ENCODE measurements at regions not wholly inside any gene's neighbourhood (a gene's known extent, or its start where the extent isn't known, plus 50 kb on each side); places are given as distances from the start of the nearest gene placed in this dataset.

DNA sequence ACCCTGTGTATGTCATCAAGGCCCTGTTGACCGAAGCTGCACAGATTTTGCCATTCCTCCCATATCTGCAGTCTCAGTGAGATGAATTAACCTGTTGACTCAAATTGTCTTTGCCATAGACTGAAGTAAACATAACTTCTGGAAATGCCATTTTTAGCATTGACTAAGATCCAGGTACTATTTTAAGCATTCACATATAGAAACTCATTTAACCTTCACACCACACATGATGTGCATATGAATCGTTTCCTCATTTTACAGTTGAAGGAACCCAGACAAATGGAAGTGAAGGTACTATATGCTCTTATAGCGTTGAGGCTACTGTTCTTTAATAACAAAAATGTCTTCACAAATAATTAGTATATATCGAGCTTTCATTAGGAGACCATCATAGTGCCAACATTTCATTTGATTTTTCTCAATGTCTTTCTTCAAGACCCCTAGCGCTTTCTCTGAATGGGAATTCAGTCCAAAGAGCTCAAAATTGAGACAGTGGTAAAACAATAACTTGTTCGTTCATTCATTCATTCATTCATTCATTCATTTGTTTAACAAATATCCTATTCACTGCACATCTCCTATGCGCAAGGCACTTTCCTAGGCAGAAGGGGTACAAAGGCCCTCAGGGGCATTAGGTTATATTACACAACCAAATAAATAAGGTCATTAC is 444.7 kb downstream of the ADGRL2 start:
- intact Hi-C loops (cut with DNase I): no loop called here
- H3K4me1 ChIP-seq: no peaks in the 10 kb centered on the region
- no peak for DNase-seq
- H3K27ac ChIP-seq: no peak overlapping the region
- ATAC-seq: no peak
- H3K9me3 ChIP-seq: peaks cover 0 to 17% (median 0%) of the 10 kb centered on the region in 12 donors
- WGBS, 4 donors: 94 to 97% (median 95%) methylated on average over 7 of the region's 7 CpGs
- H3K27me3 ChIP-seq: no peaks in the 10 kb centered on the region
- TF ChIP-seq POLR2A (IDR thresholded peaks at IDR 0.05): no peak
- TF ChIP-seq, protein P1, sequence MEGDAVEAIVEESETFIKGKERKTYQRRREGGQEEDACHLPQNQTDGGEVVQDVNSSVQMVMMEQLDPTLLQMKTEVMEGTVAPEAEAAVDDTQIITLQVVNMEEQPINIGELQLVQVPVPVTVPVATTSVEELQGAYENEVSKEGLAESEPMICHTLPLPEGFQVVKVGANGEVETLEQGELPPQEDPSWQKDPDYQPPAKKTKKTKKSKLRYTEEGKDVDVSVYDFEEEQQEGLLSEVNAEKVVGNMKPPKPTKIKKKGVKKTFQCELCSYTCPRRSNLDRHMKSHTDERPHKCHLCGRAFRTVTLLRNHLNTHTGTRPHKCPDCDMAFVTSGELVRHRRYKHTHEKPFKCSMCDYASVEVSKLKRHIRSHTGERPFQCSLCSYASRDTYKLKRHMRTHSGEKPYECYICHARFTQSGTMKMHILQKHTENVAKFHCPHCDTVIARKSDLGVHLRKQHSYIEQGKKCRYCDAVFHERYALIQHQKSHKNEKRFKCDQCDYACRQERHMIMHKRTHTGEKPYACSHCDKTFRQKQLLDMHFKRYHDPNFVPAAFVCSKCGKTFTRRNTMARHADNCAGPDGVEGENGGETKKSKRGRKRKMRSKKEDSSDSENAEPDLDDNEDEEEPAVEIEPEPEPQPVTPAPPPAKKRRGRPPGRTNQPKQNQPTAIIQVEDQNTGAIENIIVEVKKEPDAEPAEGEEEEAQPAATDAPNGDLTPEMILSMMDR (IDR thresholded peaks at IDR 0.05): no peak
- no peak overlapping the region for H3K4me3 ChIP-seq
- no peaks in the 10 kb centered on the region for H3K36me3 ChIP-seq

DNA sequence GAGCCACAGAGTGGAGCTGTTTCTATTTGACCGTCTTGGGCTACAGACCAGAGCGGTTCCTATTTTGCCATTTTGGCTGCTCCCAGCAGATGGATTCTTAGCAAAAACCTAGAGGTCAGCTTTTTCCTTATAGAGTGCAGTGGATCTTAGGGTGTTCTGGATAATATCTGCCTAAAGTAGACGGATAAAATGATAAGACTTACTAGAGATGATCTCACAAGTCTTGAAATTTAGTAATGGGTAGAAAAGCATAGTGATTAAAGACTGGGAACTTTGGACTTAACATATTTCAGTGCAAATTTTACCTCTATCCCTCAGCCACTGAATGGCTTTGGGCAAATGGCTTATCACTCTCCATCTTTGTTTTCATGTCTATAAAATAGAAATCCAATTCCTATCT is 439.8 kb downstream of the ADGRL2 start:
- TF ChIP-seq, protein P1 (IDR thresholded peaks at IDR 0.05): no peak
- no peak for TF ChIP-seq POLR2A (IDR thresholded peaks at IDR 0.05)
- Histone ChIP-seq H3K27ac (no peak overlapping the region), H3K36me3 (no peaks in the 10 kb centered on the region), H3K9me3 (peaks cover 0 to 19% (median 0%) of the 10 kb centered on the region in 12 donors), H3K27me3 (no peaks in the 10 kb centered on the region), H3K4me1 (no peaks in the 10 kb centered on the region), H3K4me3 (no peak overlapping the region)
- 56 to 69% (median 57%) methylated on average over 3 of the region's 3 CpGs for whole genome bisulfite sequencing, 4 donors
- no peak for DNase-seq
- no peak for ATAC-seq
- intact Hi-C loops (cut with DNase I): no loop called here

DNA sequence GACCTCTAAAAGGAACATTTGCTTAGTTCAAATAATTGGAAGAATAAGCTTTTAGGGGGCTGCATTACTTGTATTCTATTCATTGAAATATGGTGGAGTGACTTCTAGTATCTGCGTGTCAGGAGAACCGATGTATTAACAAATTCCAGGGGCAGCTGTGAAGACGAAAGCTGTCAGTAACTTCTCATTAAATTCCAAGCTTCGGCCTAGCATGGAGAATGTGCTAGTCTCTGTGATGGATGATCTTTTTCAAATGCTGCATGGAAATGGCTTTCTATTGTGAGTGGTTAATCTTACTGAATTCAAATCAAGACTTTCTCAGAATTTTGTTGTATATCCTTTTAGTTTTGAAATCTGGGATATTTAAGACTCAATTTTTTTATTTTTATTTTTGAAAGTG is 429.9 kb downstream of the ADGRL2 start:
- TF ChIP-seq, protein P1 (IDR thresholded peaks at IDR 0.05): no peak
- TF ChIP-seq POLR2A (IDR thresholded peaks at IDR 0.05): no peak
- no peaks in the 10 kb centered on the region for H3K27me3 ChIP-seq
- intact Hi-C loops (cut with DNase I): loop anchor here in 1 of 10 donors (2.0 kb wide), 1 partner anchor 16 kb away; no protein-coding TSS in a partner anchor
- ATAC-seq (no peak), DNase-seq (no peak)
- H3K4me1 ChIP-seq: peaks cover 0 to 27% (median 5%) of the 10 kb centered on the region in 12 donors
- no peak overlapping the region for H3K4me3 ChIP-seq
- peaks cover 0 to 15% (median 0%) of the 10 kb centered on the region in 12 donors for H3K9me3 ChIP-seq
- WGBS, 4 donors: 71 to 88% (median 77%) methylated on average over 4 of the region's 4 CpGs
- no peaks in the 10 kb centered on the region for H3K36me3 ChIP-seq
- H3K27ac ChIP-seq: no peak overlapping the region

DNA sequence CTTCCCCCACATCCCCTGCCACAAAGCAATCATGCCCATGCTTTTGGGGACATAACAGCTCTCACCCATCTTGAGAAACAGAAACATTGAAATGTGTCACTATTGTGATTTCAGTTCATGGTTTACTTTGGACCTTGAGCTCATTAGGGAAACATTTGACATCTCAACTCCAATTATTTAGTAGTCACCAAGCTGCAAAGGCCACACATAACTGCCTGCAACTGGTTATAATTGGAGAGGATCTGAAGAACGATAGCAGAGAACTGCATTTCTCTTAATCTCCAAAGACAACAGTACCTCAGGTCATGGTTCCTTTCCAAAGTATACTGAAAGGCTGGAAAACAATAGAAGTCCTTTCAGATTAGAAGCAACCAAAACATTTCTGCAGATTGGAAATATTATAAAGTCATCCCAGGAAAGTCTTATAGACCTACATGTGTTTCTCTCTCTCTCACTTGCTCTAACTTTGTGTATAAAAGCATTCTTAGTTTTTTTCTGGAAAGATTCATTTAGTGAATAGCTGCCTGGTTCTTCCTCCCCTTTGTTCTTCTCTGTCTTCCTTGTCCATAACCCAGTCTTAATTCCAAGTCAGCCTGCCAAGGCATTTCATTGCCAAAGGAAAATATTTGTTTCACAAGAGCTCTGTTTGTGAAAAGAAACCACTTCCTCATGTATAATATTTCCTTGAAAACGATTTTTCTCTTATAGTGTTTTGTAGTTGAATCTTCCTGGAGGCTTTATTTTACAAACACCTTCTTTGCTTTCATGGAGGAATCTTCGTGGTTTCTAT is 426.8 kb downstream of the ADGRL2 start:
- H3K4me3 ChIP-seq: no peak overlapping the region
- H3K4me1 ChIP-seq: peaks cover 0 to 37% (median 7%) of the 10 kb centered on the region in 12 donors
- ATAC-seq (peak in 2 of 4 donors; percentile 38 to 47), DNase-seq (no peak)
- no peak for TF ChIP-seq POLR2A (IDR thresholded peaks at IDR 0.05)
- TF ChIP-seq, protein P1 (IDR thresholded peaks at IDR 0.05): no peak
- H3K27ac ChIP-seq: peak overlapping the region in 1 of 12 donors; percentile 56
- intact Hi-C loops (cut with DNase I): no loop called here
- no peaks in the 10 kb centered on the region for H3K27me3 ChIP-seq
- WGBS, 4 donors: 36 to 53% (median 49%) methylated on average over 3 of the region's 3 CpGs
- no peaks in the 10 kb centered on the region for H3K36me3 ChIP-seq
- no peaks in the 10 kb centered on the region for H3K9me3 ChIP-seq
